Parathyroid adenoma (tissue), 2 donors: ENCODE measurements at regions not wholly inside any gene's neighbourhood (a gene's known extent, or its start where the extent isn't known, plus 50 kb on each side); places are given as distances from the start of the nearest gene placed in this dataset.

Experiments used
- H2AFZ ChIP-seq: fragments of 300-600 bp; sonication (generic); one replicate; pipeline ENCODE4 v1.7.0; 2017; ENCODE audit warnings: antibody characterized with exemption, mild to moderate bottlenecking
- H3K27ac ChIP-seq: fragments of 300-600 bp; sonication (generic); one replicate; pipeline ENCODE4 v1.7.0; 2017
- H3K27me3 ChIP-seq: fragments of 300-600 bp; sonication (generic); one replicate; pipeline ENCODE4 v1.7.0; 2017; ENCODE audit warnings: low read length; ENCODE audit not compliant: control insufficient read depth, insufficient read depth
- H3K36me3 ChIP-seq: fragments of 300-600 bp; sonication (generic); one replicate; pipeline ENCODE4 v1.7.0; 2017; ENCODE audit warnings: low read length; ENCODE audit not compliant: control insufficient read depth, insufficient read depth
- H3K4me1 ChIP-seq: fragments of 300-600 bp; sonication (generic); one replicate; pipeline ENCODE4 v1.7.0; 2017; ENCODE audit warnings: control low read depth
- H3K4me2 ChIP-seq: fragments of 300-600 bp; sonication (generic); one replicate; pipeline ENCODE4 v1.7.0; 2017; ENCODE audit warnings: low read length
- H3K4me3 ChIP-seq: fragments of 300-600 bp; sonication (generic); one replicate; pipeline ENCODE4 v1.7.0; 2017; ENCODE audit warnings: low read depth, low read length
- H3K79me2 ChIP-seq: fragments of 300-600 bp; sonication (generic); one replicate; pipeline ENCODE4 v1.7.0; 2017; ENCODE audit warnings: control low read depth
- H3K9ac ChIP-seq: fragments of 300-600 bp; sonication (generic); one replicate; pipeline ENCODE4 v1.7.0; 2017; ENCODE audit warnings: mild to moderate bottlenecking
- H3K9me3 ChIP-seq: fragments of 300-600 bp; sonication (generic); one replicate; pipeline ENCODE4 v1.7.0; 2017; ENCODE audit warnings: low read length; ENCODE audit not compliant: control insufficient read depth
- CTCF ChIP-seq: fragments of 300-600 bp; sonication (generic); IDR thresholded peaks from one replicate; pipeline ENCODE4 v1.7.0; 2017; ENCODE audit warnings: antibody characterized with exemption, mild to moderate bottlenecking
- donor health status: primary hyperparathyroidism.

- H3K27ac ChIP-seq, result no peak overlapping the region
- no peak overlapping the region for H3K9ac ChIP-seq
- no peak overlapping the region for H3K4me2 ChIP-seq
- H3K9me3 ChIP-seq, result no peaks in the 10 kb centered on the region
- H2AFZ ChIP-seq, result no peak overlapping the region
- no peaks in the 10 kb centered on the region for H3K4me1 ChIP-seq
- H3K79me2 ChIP-seq, result no peaks in the 10 kb centered on the region
- H3K27me3 ChIP-seq, result no peaks in the 10 kb centered on the region
- TF ChIP-seq CTCF, result no peak
- H3K4me3 ChIP-seq, result no peak overlapping the region
- H3K36me3 ChIP-seq, result no peaks in the 10 kb centered on the region
Measured at GRCh38 chr20:58076405-58076804, 152.0 kb downstream of the ANKRD60 start.

- no peaks in the 10 kb centered on the region for H3K36me3 ChIP-seq
- no peak overlapping the region for H2AFZ ChIP-seq
- no peaks in the 10 kb centered on the region for H3K27me3 ChIP-seq
- no peaks in the 10 kb centered on the region for H3K79me2 ChIP-seq
- no peak overlapping the region for H3K4me3 ChIP-seq
- no peaks in the 10 kb centered on the region for H3K9me3 ChIP-seq
- no peak for TF ChIP-seq CTCF
- H3K4me2 ChIP-seq, result no peak overlapping the region
- no peaks in the 10 kb centered on the region for H3K4me1 ChIP-seq
- no peak overlapping the region for H3K27ac ChIP-seq
- no peak overlapping the region for H3K9ac ChIP-seq
Measured at GRCh38 chr20:58075586-58076345, 152.7 kb downstream of the ANKRD60 start.

- no peaks in the 10 kb centered on the region for H3K79me2 ChIP-seq
- no peaks in the 10 kb centered on the region for H3K9me3 ChIP-seq
- H3K4me1 ChIP-seq, result no peaks in the 10 kb centered on the region
- H3K27me3 ChIP-seq, result no peaks in the 10 kb centered on the region
- no peak overlapping the region for H3K27ac ChIP-seq
- H3K4me3 ChIP-seq, result no peak overlapping the region
- no peak overlapping the region for H2AFZ ChIP-seq
- H3K4me2 ChIP-seq, result no peak overlapping the region
- H3K9ac ChIP-seq, result no peak overlapping the region
- no peak for TF ChIP-seq CTCF
- H3K36me3 ChIP-seq, result no peaks in the 10 kb centered on the region
Measured at GRCh38 chr20:58073945-58074856, 154.3 kb downstream of the ANKRD60 start.

- Histone ChIP-seq H3K4me1 (no peaks in the 10 kb centered on the region), H3K4me2 (no peak overlapping the region), H3K36me3 (no peaks in the 10 kb centered on the region), H3K27me3 (no peaks in the 10 kb centered on the region), H3K9me3 (no peaks in the 10 kb centered on the region), H3K4me3 (no peak overlapping the region), H3K79me2 (no peaks in the 10 kb centered on the region), H3K9ac (no peak overlapping the region), H2AFZ (no peak overlapping the region), H3K27ac (no peak overlapping the region)
- no peak for TF ChIP-seq CTCF
Measured at GRCh38 chr20:58072695-58073671, 155.5 kb downstream of the ANKRD60 start.
